SK-N-SH (cell line): ENCODE measurements at regions not wholly inside any gene's neighbourhood (a gene's known extent, or its start where the extent isn't known, plus 50 kb on each side); places are given as distances from the start of the nearest gene placed in this dataset.

Source experiments
- CTCF ChIP-seq: fragments of 200-600 bp; sonication (generic); IDR thresholded peaks from 2 replicates; pipeline ENCODE4 v1.6.1; 2017; ENCODE audit warnings: antibody characterized with exemption, mild to moderate bottlenecking, moderate library complexity
- ELF1 ChIP-seq: IDR thresholded peaks from 2 replicates; pipeline ENCODE4 v1.4.0; 2012
- EP300 ChIP-seq, 2 experiments: IDR thresholded peaks; 2 replicates each; pipeline versions ENCODE4 v1.4.0 to v1.6.1; 2012; ENCODE audit warnings: borderline replicate concordance in 1 of 2, low read depth in 1 of 2, low read length in 1 of 2
- FOXJ3 ChIP-seq: sonication (generic); formaldehyde crosslinking; IDR thresholded peaks from 2 replicates; pipeline ENCODE4 v1.5.1; 2020; ENCODE audit warnings: mild to moderate bottlenecking, missing genetic modification reagents
- FOXM1 ChIP-seq: IDR thresholded peaks from 2 replicates; pipeline ENCODE4 v1.4.0; 2012; ENCODE audit warnings: low read depth, mild to moderate bottlenecking
- MAX ChIP-seq: IDR thresholded peaks from 2 replicates; pipeline ENCODE4 v1.4.0; 2012; ENCODE audit warnings: low read depth
- PBX3 ChIP-seq: IDR thresholded peaks from 2 replicates; pipeline ENCODE4; 2012
- RAD21 ChIP-seq: IDR thresholded peaks from 2 replicates; pipeline ENCODE4 v1.6.1; 2012; ENCODE audit warnings: mild to moderate bottlenecking, low read length
- RXRA ChIP-seq: IDR thresholded peaks from 2 replicates; pipeline ENCODE4 v1.4.0; 2012; ENCODE audit warnings: low read depth, mild to moderate bottlenecking, borderline replicate concordance
- SIN3A ChIP-seq: IDR thresholded peaks from 2 replicates; pipeline ENCODE4 v1.6.1; 2012; ENCODE audit warnings: low read depth, mild to moderate bottlenecking, low read length, moderate library complexity, borderline replicate concordance
- USF1 ChIP-seq: IDR thresholded peaks from 2 replicates; pipeline ENCODE4 v1.4.0; 2012; ENCODE audit warnings: low read depth, borderline replicate concordance

- TF ChIP-seq PBX3 = no peak
- no peak for TF ChIP-seq CTCF
- no peak for TF ChIP-seq RAD21
- TF ChIP-seq USF1 = no peak
- TF ChIP-seq RXRA = no peak
- TF ChIP-seq MAX = no peak
- TF ChIP-seq EP300 (IDR thresholded peaks at IDR 0.05; ENCODE audit: borderline replicate concordance in 1 of 2, low read depth in 1 of 2, low read length in 1 of 2) = no peak
- TF ChIP-seq ELF1 = no peak
- TF ChIP-seq SIN3A = no peak
- TF ChIP-seq FOXJ3 (CRISPR knock-in tag) = no peak
- no peak for TF ChIP-seq FOXM1
These were observed 959.1 kb upstream of the WWC1 start for GRCh38 chr5:167332309-167332708.
